SHP77 treated with DMSO at 0.1 percent for 48 hours (cell line): ENCODE measurements at regions not wholly inside any gene's neighbourhood (a gene's known extent, or its start where the extent isn't known, plus 50 kb on each side); places are given as distances from the start of the nearest gene placed in this dataset.
A peak's percentile ranks its signal among the peaks of the same experiment; 100 is the strongest.

Experiments used
- DNase-seq: peaks from one replicate; lab custom pipeline; 2025; lab: John Stamatoyannopoulos, UW

- DNase-seq, result no peak
Observed at GRCh38 chr7:42858570-42858969, 53.3 kb downstream of the C7orf25 start.

GRCh38 chr7:42856605-42856987 lies 55.3 kb downstream of the C7orf25 start:
- DNase-seq, result no peak

- peak; percentile 30 for DNase-seq
Observed at GRCh38 chr7:42854571-42855118, 57.2 kb downstream of the C7orf25 start.

GRCh38 chr7:42852531-42852930 lies 59.3 kb downstream of the C7orf25 start:
- DNase-seq, result no peak

GRCh38 chr7:42843205-42843800 lies 68.6 kb downstream of the C7orf25 start:
- peak; percentile 67 for DNase-seq

GRCh38 chr7:42834676-42835075 lies 77.2 kb downstream of the C7orf25 start:
- DNase-seq, result no peak

GRCh38 chr7:42833411-42833810 lies 78.5 kb downstream of the C7orf25 start:
- DNase-seq, result no peak

- DNase-seq, result no peak
Observed at GRCh38 chr7:42832667-42833066, 79.2 kb downstream of the C7orf25 start.

- DNase-seq, result peak; percentile 15
Observed at GRCh38 chr7:42831718-42832522, 80.0 kb downstream of the C7orf25 start.

GRCh38 chr7:42831006-42831717 lies 80.7 kb downstream of the C7orf25 start:
- no peak for DNase-seq

GRCh38 chr7:42812779-42813178 lies 99.1 kb downstream of the C7orf25 start:
- no peak for DNase-seq

- no peak for DNase-seq
Observed at GRCh38 chr7:42805601-42806000, 106.3 kb downstream of the C7orf25 start.

GRCh38 chr7:42794673-42795072 lies 117.2 kb downstream of the C7orf25 start:
- no peak for DNase-seq

- no peak for DNase-seq
Observed at GRCh38 chr7:42792841-42793240, 119.0 kb downstream of the C7orf25 start.

- DNase-seq, result no peak
Observed at GRCh38 chr7:42790196-42790595, 121.7 kb downstream of the C7orf25 start.

GRCh38 chr7:42774436-42774835 lies 137.4 kb downstream of the C7orf25 start:
- no peak for DNase-seq

- DNase-seq, result no peak
Observed at GRCh38 chr7:42770114-42770513, 141.8 kb downstream of the C7orf25 start.

GRCh38 chr7:42768045-42768444 lies 143.8 kb downstream of the C7orf25 start:
- no peak for DNase-seq

GRCh38 chr7:42766782-42767423 lies 145.0 kb downstream of the C7orf25 start:
- DNase-seq, result no peak

- no peak for DNase-seq
Observed at GRCh38 chr7:42765931-42766330, 145.9 kb downstream of the C7orf25 start.

GRCh38 chr7:42763137-42763551 lies 148.7 kb downstream of the C7orf25 start:
- no peak for DNase-seq

- DNase-seq, result no peak
Observed at GRCh38 chr7:42761486-42761885, 150.4 kb downstream of the C7orf25 start.
